H9 (cell line): ENCODE measurements at regions not wholly inside any gene's neighbourhood (a gene's known extent, or its start where the extent isn't known, plus 50 kb on each side); places are given as distances from the start of the nearest gene placed in this dataset.

Experiments
- DNase-seq: peaks from one replicate; pipeline ENCODE4 v3.0.0-alpha.2; 2017
- H2AFZ ChIP-seq: one replicate; pipeline ENCODE4 v1.6.1; 2013; ENCODE audit warnings: mild to moderate bottlenecking, low read length, control low read depth, moderate library complexity
- H2AK5ac ChIP-seq: 2 replicates; pipeline ENCODE4 v1.6.1; 2013; ENCODE audit warnings: low read length, control low read depth, mixed read lengths; ENCODE audit not compliant: insufficient read length
- H2BK120ac ChIP-seq: one replicate; pipeline ENCODE4 v1.6.1; 2013; ENCODE audit warnings: low read depth, mild to moderate bottlenecking, low read length, control low read depth, inconsistent platforms; ENCODE audit not compliant: poor library complexity, severe bottlenecking
- H2BK12ac ChIP-seq: 2 replicates; pipeline ENCODE4 v1.6.1; 2013; ENCODE audit warnings: low read length, control low read depth, mixed read lengths, low read depth; ENCODE audit not compliant: insufficient read length
- H2BK15ac ChIP-seq: 2 replicates; pipeline ENCODE4 v1.6.1; 2013; ENCODE audit warnings: low read depth, low read length, control low read depth
- H2BK20ac ChIP-seq: one replicate; pipeline ENCODE4 v1.6.1; 2013; ENCODE audit warnings: low read depth, mild to moderate bottlenecking, low read length, control low read depth, inconsistent platforms; ENCODE audit not compliant: poor library complexity, severe bottlenecking
- H2BK5ac ChIP-seq: 2 replicates; pipeline ENCODE4 v1.6.1; 2013; ENCODE audit warnings: low read length, control low read depth, mixed read lengths; ENCODE audit not compliant: insufficient read length
- H3K14ac ChIP-seq: 2 replicates; pipeline ENCODE4 v1.6.1; 2013; ENCODE audit warnings: low read length, control low read depth; ENCODE audit not compliant: insufficient read depth
- H3K18ac ChIP-seq: 2 replicates; pipeline ENCODE4 v1.6.1; 2013; ENCODE audit warnings: low read depth, mild to moderate bottlenecking, mixed read lengths, low read length, control low read depth; ENCODE audit not compliant: insufficient read length
- H3K23ac ChIP-seq: 2 replicates; pipeline ENCODE4 v1.6.1; 2013; ENCODE audit warnings: low read length, control low read depth, mixed read lengths, low read depth; ENCODE audit not compliant: insufficient read length
- H3K23me2 ChIP-seq: 2 replicates; pipeline ENCODE4 v1.6.1; 2013; ENCODE audit warnings: low read depth, mild to moderate bottlenecking, mixed read lengths, low read length, control low read depth; ENCODE audit not compliant: insufficient read length, poor library complexity, severe bottlenecking
- H3K27ac ChIP-seq: 2 replicates; pipeline ENCODE4 v1.5.1; 2013; ENCODE audit warnings: low read length, control low read depth, mixed read lengths, low read depth; ENCODE audit not compliant: insufficient read length
- H3K27me3 ChIP-seq: 2 replicates; pipeline ENCODE4 v1.6.1; 2013; ENCODE audit warnings: low read length, control low read depth, inconsistent platforms; ENCODE audit not compliant: insufficient read depth
- H3K4ac ChIP-seq: 2 replicates; pipeline ENCODE4 v1.6.1; 2013; ENCODE audit warnings: low read depth, mild to moderate bottlenecking, control low read depth, inconsistent platforms, low read length, moderate library complexity
- H3K4me1 ChIP-seq: 2 replicates; pipeline ENCODE4 v1.6.1; 2013; ENCODE audit warnings: low read length, control low read depth, inconsistent platforms; ENCODE audit not compliant: insufficient read depth
- H3K4me2 ChIP-seq: 2 replicates; pipeline ENCODE4 v1.6.1; 2013; ENCODE audit warnings: low read length, control low read depth, mixed read lengths; ENCODE audit not compliant: insufficient read length, insufficient read depth
- H3K56ac ChIP-seq: 2 replicates; pipeline ENCODE4 v1.6.1; 2013; ENCODE audit warnings: low read depth, mild to moderate bottlenecking, mixed read lengths, low read length, control low read depth; ENCODE audit not compliant: insufficient read length
- H3K79me1 ChIP-seq: 2 replicates; pipeline ENCODE4 v1.6.1; 2013; ENCODE audit warnings: low read depth, mild to moderate bottlenecking, moderate library complexity, low read length, control low read depth, inconsistent platforms; ENCODE audit not compliant: insufficient read depth, poor library complexity, severe bottlenecking
- H3K79me2 ChIP-seq: 2 replicates; pipeline ENCODE4 v1.6.1; 2013; ENCODE audit warnings: low read length, control low read depth, inconsistent platforms; ENCODE audit not compliant: insufficient read depth
- H3K9ac ChIP-seq: 2 replicates; pipeline ENCODE4 v1.6.1; 2013; ENCODE audit warnings: low read length, control low read depth, mixed read lengths; ENCODE audit not compliant: insufficient read length; ENCODE audit errors: extremely low read depth
- H3K9me3 ChIP-seq: one replicate; pipeline ENCODE4 v1.6.1; 2013; ENCODE audit warnings: low read depth, low read length, inconsistent platforms; ENCODE audit not compliant: control insufficient read depth
- H3T11ph ChIP-seq: one replicate; pipeline ENCODE4 v1.6.1; 2013; ENCODE audit warnings: mild to moderate bottlenecking, low read length, control low read depth, inconsistent platforms
- H4K20me1 ChIP-seq: one replicate; pipeline ENCODE4 v1.6.1; 2013; ENCODE audit not compliant: control insufficient read depth, insufficient read length, insufficient read depth
- H4K5ac ChIP-seq: 2 replicates; pipeline ENCODE4 v1.6.1; 2013; ENCODE audit warnings: low read depth, mild to moderate bottlenecking, mixed read lengths, low read length, control low read depth; ENCODE audit not compliant: insufficient read length
- H4K8ac ChIP-seq: replicated peaks from 2 replicates; pipeline ENCODE4 v1.6.1; 2013; ENCODE audit warnings: low read length, control low read depth, mixed read lengths, low read depth; ENCODE audit not compliant: insufficient read length
- H4K91ac ChIP-seq: 2 replicates; pipeline ENCODE4 v1.6.1; 2013; ENCODE audit warnings: low read depth, mild to moderate bottlenecking, moderate library complexity, mixed read lengths, low read length, control low read depth; ENCODE audit not compliant: insufficient read length
- H3K27ac Mint-ChIP-seq, 3 experiments: 2 replicates in 2 of 3; 3 replicates in 1 of 3; pipeline ENCODE4 v1.8.0; 2020 to 2021; ENCODE audit warnings: mixed read lengths in 3 of 3, mild to moderate bottlenecking in 1 of 3, moderate library complexity in 1 of 3
- H3K27me3 Mint-ChIP-seq: 2 replicates; pipeline ENCODE4 v1.8.0; 2021; ENCODE audit warnings: low read depth, mild to moderate bottlenecking, moderate library complexity, mixed read lengths
- H3K36me3 Mint-ChIP-seq, 3 experiments: 2 replicates in 2 of 3; 3 replicates in 1 of 3; pipeline ENCODE4 v1.8.0; 2020 to 2021; ENCODE audit warnings: low read depth in 3 of 3, mixed read lengths in 3 of 3; ENCODE audit not compliant: insufficient read depth in 1 of 3
- H3K4me1 Mint-ChIP-seq, 2 experiments: 2 replicates each; pipeline ENCODE4 v1.8.0; 2020; ENCODE audit warnings: mixed read lengths in 2 of 2
- H3K4me3 Mint-ChIP-seq, 2 experiments: 2 replicates in 1 of 2; 3 replicates in 1 of 2; pipeline ENCODE4 v1.8.0; 2020 to 2021; ENCODE audit warnings: mild to moderate bottlenecking in 2 of 2, mixed read lengths in 2 of 2, moderate library complexity in 1 of 2
- H3K9me3 Mint-ChIP-seq, 2 experiments: 2 replicates in 1 of 2; 3 replicates in 1 of 2; pipeline ENCODE4 v1.8.0; 2020; ENCODE audit warnings: mild to moderate bottlenecking in 2 of 2, mixed read lengths in 2 of 2, moderate library complexity in 1 of 2
- WGBS: extraction: QIAGEN DNeasy Blood & Tissue Kit; methylation state at CpG from one replicate; pipeline ENCODE4 v1.1.7; 2013; ENCODE audit warnings: missing lambda C conversion rate, low lambda C conversion rate, mixed read lengths; ENCODE audit not compliant: insufficient read length; ENCODE audit errors: extremely low coverage; 5-methylcytosine and 5-hydroxymethylcytosine counted together
- TF ChIP-seq, protein P1 (sequence below): fragments of 200-600 bp; sonication (generic); conservative IDR thresholded peaks from 3 replicates; pipeline ENCODE4 v1.8.0; 2021; ENCODE audit warnings: antibody characterized with exemption, mild to moderate bottlenecking

DNA sequence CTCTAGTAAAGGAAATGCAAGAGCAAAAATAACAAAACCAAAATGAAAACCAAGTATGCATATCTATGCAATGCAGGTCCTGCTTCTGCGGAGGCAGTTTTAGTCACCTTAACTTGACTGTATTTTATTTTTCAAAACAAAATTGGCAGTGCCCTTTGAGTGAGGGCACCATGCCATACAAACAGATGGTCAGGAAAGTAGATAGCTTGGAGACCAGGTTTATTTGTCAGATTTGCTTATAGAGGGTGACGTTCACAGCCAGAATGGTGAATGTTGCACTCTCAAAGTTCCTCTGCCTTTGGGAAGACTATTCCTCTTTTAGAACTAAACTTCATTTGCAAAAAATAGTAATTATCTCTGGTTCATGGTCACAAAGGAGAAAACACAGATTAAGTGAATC is 801.9 kb downstream of the ANKRD7 start:
- H3K4me3 Mint-ChIP-seq = no peak overlapping the region
- Histone ChIP-seq H3K4me1 (peaks cover 3% of the 10 kb centered on the region; the same call in 1 of the 2 replicates), H3K14ac (no peak overlapping the region), H3K23me2 (no peaks in the 10 kb centered on the region), H3K9ac (no peak overlapping the region), H2AFZ (no peak overlapping the region), H2BK15ac (no peak overlapping the region), H2BK5ac (no peak overlapping the region), H4K91ac (no peak overlapping the region), H2BK120ac (no peak overlapping the region), H3K79me1 (no peaks in the 10 kb centered on the region), H2BK12ac (no peak overlapping the region), H4K8ac (no peak overlapping the region), H3K27ac (no peak overlapping the region), H4K5ac (no peak overlapping the region), H4K20me1 (no peaks in the 10 kb centered on the region), H3K4ac (no peak overlapping the region), H3K9me3 (no peaks in the 10 kb centered on the region), H3T11ph (no peak overlapping the region), H3K23ac (no peak overlapping the region), H3K4me2 (no peak overlapping the region), H3K79me2 (no peaks in the 10 kb centered on the region), H3K56ac (no peak overlapping the region), H3K18ac (no peak overlapping the region), H2AK5ac (no peak overlapping the region), H3K27me3 (no peaks in the 10 kb centered on the region), H2BK20ac (no peak overlapping the region)
- peaks cover 0 to 2% of the 10 kb centered on the region in 2 experiments; a peak in 3 of 4 replicates for H3K4me1 Mint-ChIP-seq
- WGBS = no CpG with 5 or more reads among the region's 2 CpGs
- H3K9me3 Mint-ChIP-seq = peaks cover 3% of the 10 kb centered on the region in 2 experiments; a peak in 4 of 5 replicates
- TF ChIP-seq, protein P1, sequence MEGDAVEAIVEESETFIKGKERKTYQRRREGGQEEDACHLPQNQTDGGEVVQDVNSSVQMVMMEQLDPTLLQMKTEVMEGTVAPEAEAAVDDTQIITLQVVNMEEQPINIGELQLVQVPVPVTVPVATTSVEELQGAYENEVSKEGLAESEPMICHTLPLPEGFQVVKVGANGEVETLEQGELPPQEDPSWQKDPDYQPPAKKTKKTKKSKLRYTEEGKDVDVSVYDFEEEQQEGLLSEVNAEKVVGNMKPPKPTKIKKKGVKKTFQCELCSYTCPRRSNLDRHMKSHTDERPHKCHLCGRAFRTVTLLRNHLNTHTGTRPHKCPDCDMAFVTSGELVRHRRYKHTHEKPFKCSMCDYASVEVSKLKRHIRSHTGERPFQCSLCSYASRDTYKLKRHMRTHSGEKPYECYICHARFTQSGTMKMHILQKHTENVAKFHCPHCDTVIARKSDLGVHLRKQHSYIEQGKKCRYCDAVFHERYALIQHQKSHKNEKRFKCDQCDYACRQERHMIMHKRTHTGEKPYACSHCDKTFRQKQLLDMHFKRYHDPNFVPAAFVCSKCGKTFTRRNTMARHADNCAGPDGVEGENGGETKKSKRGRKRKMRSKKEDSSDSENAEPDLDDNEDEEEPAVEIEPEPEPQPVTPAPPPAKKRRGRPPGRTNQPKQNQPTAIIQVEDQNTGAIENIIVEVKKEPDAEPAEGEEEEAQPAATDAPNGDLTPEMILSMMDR = no peak
- no peak for DNase-seq
- H3K27ac Mint-ChIP-seq = no peak overlapping the region
- peaks cover 0 to 8% (median 0%) of the 10 kb centered on the region in 3 experiments; a peak in 1 of 7 replicates for H3K36me3 Mint-ChIP-seq
- no peaks in the 10 kb centered on the region for H3K27me3 Mint-ChIP-seq
